Lower leg skin (tissue), 4 donors: ENCODE measurements at regions not wholly inside any gene's neighbourhood (a gene's known extent, or its start where the extent isn't known, plus 50 kb on each side); places are given as distances from the start of the nearest gene placed in this dataset.

Experiments
- DNase-seq, 2 donors: peaks; one replicate each; pipeline ENCODE4 v3.0.0-alpha.2; 2019; ENCODE audit warnings: low spot score in 2 of 2
- H3K4me3 ChIP-seq: fragments of 200-600 bp; sonication (generic); 2 replicates; pipeline ENCODE4 v1.5.1; 2017; ENCODE audit warnings: mild to moderate bottlenecking, low read depth; ENCODE audit not compliant: poor library complexity, severe bottlenecking
- POLR2A ChIP-seq, 2 donors: fragments of 450-650 bp; IDR thresholded peaks; one replicate each; pipeline ENCODE4 v1.6.1; 2016 to 2017; ENCODE audit warnings: antibody characterized with exemption in 2 of 2, mild to moderate bottlenecking in 1 of 2, moderate library complexity in 1 of 2
- WGBS, 2 donors: methylation state at CpG; one replicate each; pipeline ENCODE4 v1.1.5; 2018; 5-methylcytosine and 5-hydroxymethylcytosine counted together
- intact Hi-C: fragments of 100-400 bp; cut with DNase I; formaldehyde crosslinking; loops from one replicate; pipeline ENCODE4 v1.15.0; 2023; ENCODE audit warnings: low total_unique reads
- TF ChIP-seq, protein P1 (sequence below), 3 donors: fragments of 450-650 bp; IDR thresholded peaks; one replicate each; pipeline ENCODE4 v1.5.1; 2016; ENCODE audit warnings: antibody characterized with exemption in 3 of 3, mild to moderate bottlenecking in 3 of 3, moderate library complexity in 2 of 3

DNA sequence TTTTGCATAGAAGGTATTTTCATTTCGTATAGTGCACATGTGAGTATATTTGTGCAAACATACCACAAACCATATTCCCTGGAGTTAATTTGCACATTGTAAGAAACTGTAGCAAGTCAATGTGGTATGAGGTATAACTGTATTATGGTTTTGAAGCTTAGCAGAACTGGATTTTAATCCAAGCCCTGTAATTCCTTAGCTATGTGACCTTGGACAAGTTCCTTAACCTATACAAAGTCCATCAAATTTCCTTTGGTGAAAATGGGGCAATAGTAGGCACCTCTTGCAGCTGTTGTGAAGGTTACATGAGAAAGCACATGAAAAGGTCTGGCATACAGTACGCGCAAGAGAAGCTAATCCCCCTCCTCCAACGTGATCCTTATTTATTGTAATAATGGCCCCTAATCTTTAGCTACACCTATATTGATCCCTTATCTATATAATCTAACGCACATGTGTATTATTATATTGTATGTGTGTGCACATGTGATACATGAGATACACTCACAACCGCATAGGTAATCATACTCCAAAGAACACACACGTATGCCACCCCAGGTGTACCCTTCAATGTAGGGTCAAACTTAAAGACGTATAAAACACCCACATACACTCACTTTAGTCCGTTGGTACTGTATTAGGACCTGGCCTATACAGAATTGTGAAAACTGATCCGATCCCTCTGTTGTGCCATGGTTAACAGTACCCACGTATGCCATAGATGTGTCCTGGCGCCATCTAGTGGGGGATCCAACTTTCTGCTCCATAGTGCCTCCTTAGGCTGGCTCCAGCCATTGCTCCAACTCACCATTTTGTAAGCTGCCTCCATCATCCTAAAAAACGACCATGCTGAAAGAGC lies 402.9 kb upstream of the SLC14A2 start:
- TF ChIP-seq POLR2A (IDR thresholded peaks at IDR 0.05): no peak
- TF ChIP-seq, protein P1, sequence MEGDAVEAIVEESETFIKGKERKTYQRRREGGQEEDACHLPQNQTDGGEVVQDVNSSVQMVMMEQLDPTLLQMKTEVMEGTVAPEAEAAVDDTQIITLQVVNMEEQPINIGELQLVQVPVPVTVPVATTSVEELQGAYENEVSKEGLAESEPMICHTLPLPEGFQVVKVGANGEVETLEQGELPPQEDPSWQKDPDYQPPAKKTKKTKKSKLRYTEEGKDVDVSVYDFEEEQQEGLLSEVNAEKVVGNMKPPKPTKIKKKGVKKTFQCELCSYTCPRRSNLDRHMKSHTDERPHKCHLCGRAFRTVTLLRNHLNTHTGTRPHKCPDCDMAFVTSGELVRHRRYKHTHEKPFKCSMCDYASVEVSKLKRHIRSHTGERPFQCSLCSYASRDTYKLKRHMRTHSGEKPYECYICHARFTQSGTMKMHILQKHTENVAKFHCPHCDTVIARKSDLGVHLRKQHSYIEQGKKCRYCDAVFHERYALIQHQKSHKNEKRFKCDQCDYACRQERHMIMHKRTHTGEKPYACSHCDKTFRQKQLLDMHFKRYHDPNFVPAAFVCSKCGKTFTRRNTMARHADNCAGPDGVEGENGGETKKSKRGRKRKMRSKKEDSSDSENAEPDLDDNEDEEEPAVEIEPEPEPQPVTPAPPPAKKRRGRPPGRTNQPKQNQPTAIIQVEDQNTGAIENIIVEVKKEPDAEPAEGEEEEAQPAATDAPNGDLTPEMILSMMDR (IDR thresholded peaks at IDR 0.05): peak in 1 of 3 donors; percentile 34
- intact Hi-C loops: no loop called here
- peak; percentile 80 to 94 for DNase-seq
- WGBS, 2 donors: 59% methylated on average over 13 of the region's 13 CpGs
- no peak overlapping the region for H3K4me3 ChIP-seq

DNA sequence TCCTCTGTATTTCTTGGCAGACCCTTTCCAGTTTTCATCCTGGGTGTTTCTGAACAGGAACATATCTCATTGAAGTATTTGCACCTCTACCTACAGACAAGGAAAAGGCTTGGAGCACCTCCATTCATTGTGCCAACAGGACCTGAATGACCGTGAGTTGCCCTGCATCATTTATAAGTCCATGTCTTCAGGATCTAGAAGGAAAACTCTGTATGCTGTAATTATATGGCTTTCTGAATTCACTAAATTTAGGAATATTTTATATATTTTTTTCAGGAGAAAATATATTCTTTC lies 402.3 kb upstream of the SLC14A2 start:
- no peak for DNase-seq
- 96 to 100% methylated on average over 1 of the region's 1 CpG for WGBS, 2 donors
- intact Hi-C loops: no loop called here
- no peak overlapping the region for H3K4me3 ChIP-seq
- no peak for TF ChIP-seq POLR2A (IDR thresholded peaks at IDR 0.05)
- TF ChIP-seq, protein P1 (IDR thresholded peaks at IDR 0.05): no peak

DNA sequence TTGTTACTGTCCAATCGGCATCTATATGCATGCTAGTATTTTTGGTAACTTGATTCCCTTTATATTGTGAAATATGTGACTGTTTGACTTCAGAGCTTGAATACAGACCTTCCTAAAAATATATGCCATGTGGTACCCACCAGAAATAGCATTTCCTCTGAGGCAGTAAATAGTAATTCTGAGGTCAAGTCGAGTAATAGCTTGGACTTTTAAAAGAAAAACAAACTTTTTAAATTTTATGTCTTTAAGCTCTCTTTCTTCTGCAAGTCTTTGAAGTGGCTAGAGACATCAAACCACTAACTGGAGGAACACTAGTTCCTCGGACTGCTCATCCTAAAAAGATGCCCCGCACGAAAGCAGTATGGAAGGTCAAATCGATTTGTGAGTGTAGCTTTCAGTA lies 396.8 kb upstream of the SLC14A2 start:
- no peak for DNase-seq
- TF ChIP-seq, protein P1 (IDR thresholded peaks at IDR 0.05): no peak
- TF ChIP-seq POLR2A (IDR thresholded peaks at IDR 0.05): no peak
- 81 to 82% methylated on average over 6 of the region's 6 CpGs for WGBS, 2 donors
- H3K4me3 ChIP-seq: no peak overlapping the region
- intact Hi-C loops: no loop called here

DNA sequence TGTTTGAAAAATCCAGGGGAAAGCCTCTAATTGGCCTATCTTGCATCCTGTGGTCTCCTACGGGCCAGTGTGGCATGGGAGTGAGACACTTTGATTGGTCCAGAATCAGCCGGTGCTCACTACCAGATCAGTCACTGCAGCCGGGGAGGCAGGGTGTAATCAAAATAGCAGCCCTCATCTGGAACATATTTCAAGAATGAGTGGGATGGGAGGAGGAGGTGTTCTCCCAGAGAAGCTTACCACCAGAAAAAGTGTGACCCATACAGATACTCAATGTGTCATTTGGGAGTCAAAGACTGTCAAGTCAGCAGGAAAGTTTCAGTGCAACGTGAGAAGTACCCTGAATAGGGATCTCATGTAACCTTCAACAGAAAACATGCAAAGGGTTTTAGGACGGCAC lies 393.9 kb upstream of the SLC14A2 start:
- WGBS, 2 donors: 68 to 76% methylated on average over 5 of the region's 5 CpGs
- no peak for TF ChIP-seq POLR2A (IDR thresholded peaks at IDR 0.05)
- TF ChIP-seq, protein P1 (IDR thresholded peaks at IDR 0.05): no peak
- no peak for DNase-seq
- intact Hi-C loops: no loop called here
- H3K4me3 ChIP-seq: no peak overlapping the region

DNA sequence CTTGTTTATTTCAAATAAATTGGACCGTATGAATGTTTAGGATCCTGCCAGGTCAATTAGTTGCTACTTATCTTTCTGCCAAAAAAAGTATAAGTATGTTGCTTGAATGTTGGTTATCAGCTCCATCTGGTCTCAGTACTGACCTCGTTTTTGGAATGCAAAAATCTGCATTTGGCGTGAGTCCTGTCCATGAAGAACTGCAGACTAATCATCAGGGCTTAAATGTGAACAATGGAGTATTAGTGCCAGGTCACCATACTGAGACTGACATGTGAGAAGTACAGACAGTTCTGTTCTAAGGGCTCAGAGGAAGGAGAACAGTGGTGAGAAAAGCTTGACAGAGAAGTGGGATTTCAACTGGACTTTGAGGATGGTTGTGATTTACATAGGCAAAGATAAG lies 393.1 kb upstream of the SLC14A2 start:
- intact Hi-C loops: no loop called here
- 34 to 35% methylated on average over 3 of the region's 3 CpGs for WGBS, 2 donors
- no peak for TF ChIP-seq POLR2A (IDR thresholded peaks at IDR 0.05)
- TF ChIP-seq, protein P1 (IDR thresholded peaks at IDR 0.05): no peak
- DNase-seq: no peak
- H3K4me3 ChIP-seq: no peak overlapping the region
